Vagina (tissue), 2 donors: ENCODE measurements at regions not wholly inside any gene's neighbourhood (a gene's known extent, or its start where the extent isn't known, plus 50 kb on each side); places are given as distances from the start of the nearest gene placed in this dataset.

Source experiments
- POLR2A ChIP-seq, 2 donors: fragments of 450-650 bp; IDR thresholded peaks; one replicate each; pipeline ENCODE4 v1.6.1; 2017; ENCODE audit warnings: antibody characterized with exemption in 2 of 2, mild to moderate bottlenecking in 2 of 2, moderate library complexity in 2 of 2
- POLR2AphosphoS5 ChIP-seq, 2 donors: sonication (generic); formaldehyde crosslinking; IDR thresholded peaks; one replicate each; pipeline ENCODE4 v1.9.0; 2017; ENCODE audit warnings: antibody characterized with exemption in 2 of 2, mild to moderate bottlenecking in 2 of 2, low read depth in 1 of 2; ENCODE audit not compliant: insufficient read depth in 1 of 2

GRCh38 chr14:71534506-71534905, 397.7 kb upstream of the RGS6 start:
- TF ChIP-seq POLR2AphosphoS5 (IDR thresholded peaks at IDR 0.05; ENCODE audit: insufficient read depth in 1 of 2, low read depth in 1 of 2) (no peak), POLR2A (IDR thresholded peaks at IDR 0.05) (no peak)
